Testis (tissue), 2 donors: ENCODE measurements at regions not wholly inside any gene's neighbourhood (a gene's known extent, or its start where the extent isn't known, plus 50 kb on each side); places are given as distances from the start of the nearest gene placed in this dataset.

Experiments used
- DNase-seq: peaks from one replicate; pipeline ENCODE4 v3.0.0-alpha.2; 2019
- H3K27ac ChIP-seq, 2 donors: fragments of 200-600 bp; sonication (generic); one replicate each; pipeline ENCODE4 v1.5.1; 2019
- H3K27me3 ChIP-seq: fragments of 200-600 bp; sonication (generic); one replicate; pipeline ENCODE4 v1.5.1; 2019
- H3K36me3 ChIP-seq: fragments of 200-600 bp; sonication (generic); one replicate; pipeline ENCODE4 v1.5.1; 2017; ENCODE audit warnings: low read depth; ENCODE audit errors: missing control alignments
- H3K4me1 ChIP-seq: fragments of 200-600 bp; sonication (generic); one replicate; pipeline ENCODE4 v1.5.1; 2019
- H3K4me3 ChIP-seq, 2 donors: fragments of 200-600 bp; sonication (generic); one replicate each; pipeline ENCODE4 v1.5.1; 2017 to 2019
- H3K9me3 ChIP-seq: fragments of 200-600 bp; sonication (generic); one replicate; pipeline ENCODE4 v1.5.1; 2017
- CTCF ChIP-seq, 3 experiments: fragments of 450-650 bp in 2 of 3; fragments of 200-600 bp in 1 of 3; sonication (generic) in 1 of 3; IDR thresholded peaks; one replicate each; pipeline ENCODE4 v1.5.1; 2016 to 2019; ENCODE audit warnings: antibody characterized with exemption in 3 of 3, mild to moderate bottlenecking in 2 of 3, moderate library complexity in 1 of 3
- POLR2A ChIP-seq: fragments of 450-650 bp; IDR thresholded peaks from one replicate; pipeline ENCODE4 v1.6.1; 2017; ENCODE audit warnings: antibody characterized with exemption, mild to moderate bottlenecking, moderate library complexity
- WGBS, 2 donors: methylation state at CpG; one replicate each; pipeline ENCODE4 v1.1.5; 2018; 5-methylcytosine and 5-hydroxymethylcytosine counted together
- intact Hi-C: fragments of 100-400 bp; cut with DNase I; formaldehyde crosslinking; loops from one replicate; pipeline ENCODE4 v1.15.1; 2023; ENCODE audit warnings: low total_unique reads

- DNase-seq: no peak
- 79 to 83% methylated on average over 3 of the region's 3 CpGs for WGBS, 2 donors
Measured at GRCh38 chr4:89535251-89535650, 227.7 kb upstream of the GPRIN3 start.

GRCh38 chr4:89534356-89534755 lies 226.8 kb upstream of the GPRIN3 start:
- TF ChIP-seq CTCF (IDR thresholded peaks at IDR 0.05): no peak
- no peak for TF ChIP-seq POLR2A
- intact Hi-C loops: no loop called here
- H3K27ac ChIP-seq: no peak overlapping the region
- no peaks in the 10 kb centered on the region for H3K9me3 ChIP-seq
- no peak for DNase-seq
- H3K4me1 ChIP-seq: no peaks in the 10 kb centered on the region
- no peak overlapping the region for H3K4me3 ChIP-seq
- H3K27me3 ChIP-seq: no peaks in the 10 kb centered on the region
- H3K36me3 ChIP-seq: no peaks in the 10 kb centered on the region

More at GRCh38 chr4:89535251-89535650, 227.7 kb upstream of the GPRIN3 start:
- H3K27ac ChIP-seq: no peak overlapping the region
- no peak overlapping the region for H3K4me3 ChIP-seq
- H3K36me3 ChIP-seq: no peaks in the 10 kb centered on the region
- intact Hi-C loops: no loop called here
- H3K9me3 ChIP-seq: no peaks in the 10 kb centered on the region
- no peaks in the 10 kb centered on the region for H3K4me1 ChIP-seq
- TF ChIP-seq POLR2A (no peak), CTCF (IDR thresholded peaks at IDR 0.05) (no peak)
- no peaks in the 10 kb centered on the region for H3K27me3 ChIP-seq

- H3K4me3 ChIP-seq: no peak overlapping the region
- intact Hi-C loops: no loop called here
- DNase-seq: no peak
- H3K36me3 ChIP-seq: no peaks in the 10 kb centered on the region
- no peak overlapping the region for H3K27ac ChIP-seq
- no peaks in the 10 kb centered on the region for H3K4me1 ChIP-seq
- H3K9me3 ChIP-seq: no peaks in the 10 kb centered on the region
- WGBS, 2 donors: 60 to 66% methylated on average over 2 of the region's 2 CpGs
- TF ChIP-seq CTCF (IDR thresholded peaks at IDR 0.05) (no peak), POLR2A (no peak)
- no peaks in the 10 kb centered on the region for H3K27me3 ChIP-seq
Measured at GRCh38 chr4:89531932-89532640, 224.5 kb upstream of the GPRIN3 start.

GRCh38 chr4:89528526-89529133 lies 221.0 kb upstream of the GPRIN3 start:
- no peaks in the 10 kb centered on the region for H3K9me3 ChIP-seq
- H3K27me3 ChIP-seq: no peaks in the 10 kb centered on the region
- H3K27ac ChIP-seq: no peak overlapping the region
- H3K4me1 ChIP-seq: no peaks in the 10 kb centered on the region
- TF ChIP-seq CTCF (IDR thresholded peaks at IDR 0.05): no peak
- TF ChIP-seq POLR2A: no peak
- WGBS, 2 donors: 71 to 81% methylated on average over 4 of the region's 4 CpGs
- no peaks in the 10 kb centered on the region for H3K36me3 ChIP-seq
- intact Hi-C loops: no loop called here
- no peak overlapping the region for H3K4me3 ChIP-seq
- no peak for DNase-seq

GRCh38 chr4:89521826-89522225 lies 214.2 kb upstream of the GPRIN3 start:
- intact Hi-C loops: no loop called here
- Histone ChIP-seq H3K27me3 (no peaks in the 10 kb centered on the region), H3K27ac (no peak overlapping the region), H3K9me3 (no peaks in the 10 kb centered on the region), H3K4me3 (no peak overlapping the region), H3K4me1 (no peaks in the 10 kb centered on the region), H3K36me3 (no peaks in the 10 kb centered on the region)
- WGBS, 2 donors: 79 to 82% methylated on average over 4 of the region's 4 CpGs
- TF ChIP-seq CTCF (IDR thresholded peaks at IDR 0.05): no peak
- no peak for TF ChIP-seq POLR2A
- DNase-seq: no peak
